HG03442 (cell line): ENCODE measurements at regions not wholly inside any gene's neighbourhood (a gene's known extent, or its start where the extent isn't known, plus 50 kb on each side); places are given as distances from the start of the nearest gene placed in this dataset.
"Not testable (repeated sequence)": the region's sequence is repeated elsewhere in the genome, so short reads cannot be mapped to it uniquely, and the experiment has no call there.

ENCODE experiments used
- ATAC-seq: cut with Tn5 transposase; IDR thresholded peaks from one replicate; pipeline ENCODE4 v1.9.1; 2021; ENCODE audit warnings: mild to moderate bottlenecking, moderate library complexity; ENCODE audit not compliant: unreplicated experiment

DNA sequence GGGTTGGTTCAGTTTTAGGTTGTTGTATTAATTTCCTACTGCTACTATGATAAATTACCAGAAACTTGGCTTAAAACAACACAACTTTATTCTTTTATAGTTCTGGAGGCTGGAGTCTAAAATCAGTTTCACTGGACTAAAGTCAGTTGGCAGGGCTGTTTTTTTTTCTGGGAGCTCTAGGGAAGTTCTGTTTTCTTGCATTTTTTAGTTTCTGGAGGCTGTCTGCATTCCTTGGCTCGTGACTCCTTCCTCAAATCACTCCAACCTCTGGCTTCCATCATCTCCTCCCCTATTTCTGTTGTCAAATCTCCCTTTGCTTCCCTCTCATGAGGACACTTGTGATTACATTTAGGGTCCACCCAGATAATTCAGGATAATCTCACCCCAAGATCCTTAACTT, 51.3 kb upstream of the SUB1 start:
- ATAC-seq = no peak

- ATAC-seq = peak; percentile 68
Observed at GRCh38 chr5:32531885-32532520, 53.4 kb upstream of the SUB1 start.

DNA sequence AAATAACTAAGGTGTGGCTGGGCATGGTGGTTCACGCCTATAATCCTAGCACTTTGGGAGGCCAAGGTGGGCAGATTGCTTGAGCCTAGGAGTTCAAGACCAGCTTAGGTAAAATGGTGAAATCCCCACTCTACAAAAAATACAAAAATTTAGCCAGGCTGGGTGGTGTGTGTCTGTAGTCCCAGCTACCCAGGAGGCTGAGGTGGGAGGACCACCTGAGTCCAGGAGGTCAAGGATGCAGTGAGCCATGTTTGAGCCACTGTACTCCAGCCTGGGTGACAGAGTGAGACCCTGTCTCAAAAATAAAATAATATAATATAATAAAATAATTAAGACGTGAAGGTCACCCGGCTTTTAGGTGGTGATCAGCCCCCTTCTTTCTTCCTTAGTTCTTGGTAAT, 58.0 kb upstream of the SUB1 start:
- ATAC-seq = not testable (repeated sequence)

DNA sequence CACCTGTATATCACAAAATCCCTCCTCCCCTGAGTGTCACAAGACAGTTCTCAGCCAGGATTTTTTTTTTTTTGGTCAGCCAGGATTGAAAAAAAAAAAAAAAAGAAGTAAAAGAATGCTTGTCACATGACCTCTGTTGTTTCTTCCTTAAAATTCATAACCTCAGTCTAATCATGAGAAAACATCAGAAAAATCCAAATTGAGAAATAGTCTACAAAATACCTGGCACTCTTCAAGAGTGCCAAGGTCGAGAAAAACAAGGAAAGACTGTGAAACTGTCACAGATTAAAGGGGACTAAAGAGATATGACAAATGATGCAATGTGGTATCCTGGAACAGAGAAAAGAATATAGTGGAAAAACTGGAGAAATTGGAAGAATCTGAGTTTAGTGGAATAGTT, 58.5 kb upstream of the SUB1 start:
- no peak for ATAC-seq

DNA sequence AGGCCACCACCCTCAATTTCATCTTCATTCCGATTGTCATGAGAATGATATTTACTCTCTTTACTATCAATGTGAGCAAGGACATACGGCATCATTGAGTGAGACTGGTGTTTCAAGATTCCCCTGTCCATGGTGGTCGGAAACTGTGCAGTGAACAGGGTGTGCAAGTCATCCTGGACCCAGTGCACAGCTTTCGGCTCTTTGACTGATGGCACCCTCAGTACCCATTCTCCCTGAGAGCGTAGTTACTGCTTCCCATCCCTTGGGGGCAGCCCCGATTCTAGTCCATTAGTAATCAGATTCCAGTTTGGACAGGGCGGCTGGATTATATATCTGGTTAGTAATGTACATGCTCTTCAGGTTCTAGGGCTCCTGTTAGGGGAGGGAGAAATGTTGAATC, 61.7 kb upstream of the SUB1 start:
- ATAC-seq = no peak

- ATAC-seq = no peak
Observed at GRCh38 chr5:32522429-32523143, 62.8 kb upstream of the SUB1 start.

DNA sequence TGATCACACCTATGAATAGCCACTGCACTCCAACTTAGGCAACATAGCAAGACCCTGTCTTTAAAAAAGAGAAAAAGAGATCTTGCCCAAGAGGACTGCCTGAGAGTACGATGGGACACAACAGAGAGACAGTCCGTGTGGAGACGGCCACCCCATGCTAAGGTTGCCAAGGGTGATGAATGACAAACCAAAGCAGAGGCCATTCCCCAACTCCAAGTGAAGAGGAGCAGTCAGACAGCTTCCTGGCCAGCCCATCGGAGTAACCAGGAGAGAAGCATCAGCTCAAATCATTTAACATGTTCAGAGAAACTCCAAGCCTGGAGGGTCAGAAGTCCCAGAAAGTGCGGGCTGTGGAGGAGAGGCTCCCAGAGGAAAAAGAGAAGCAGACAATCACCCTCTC, 63.9 kb upstream of the SUB1 start:
- ATAC-seq = no peak

- ATAC-seq = no peak
Observed at GRCh38 chr5:32520972-32521371, 64.4 kb upstream of the SUB1 start.

DNA sequence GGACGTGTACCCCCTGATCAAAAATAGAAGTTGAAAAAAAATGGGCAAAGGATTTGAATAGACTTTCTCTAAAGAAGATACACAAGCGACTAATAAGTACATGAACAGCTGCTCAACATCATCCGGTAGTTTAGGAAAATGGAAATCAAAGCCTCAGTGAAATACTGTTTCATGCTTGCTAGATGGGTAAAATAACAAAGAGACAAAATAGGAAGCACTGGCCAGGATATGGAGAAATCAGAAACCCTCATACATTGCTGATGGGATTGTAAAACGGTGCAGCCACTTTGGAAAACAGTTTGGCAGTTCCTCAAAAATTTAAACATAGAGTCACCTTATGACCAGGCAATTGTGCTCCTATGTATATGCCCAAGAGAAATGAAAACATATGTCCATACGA, 65.0 kb upstream of the SUB1 start:
- no peak for ATAC-seq

DNA sequence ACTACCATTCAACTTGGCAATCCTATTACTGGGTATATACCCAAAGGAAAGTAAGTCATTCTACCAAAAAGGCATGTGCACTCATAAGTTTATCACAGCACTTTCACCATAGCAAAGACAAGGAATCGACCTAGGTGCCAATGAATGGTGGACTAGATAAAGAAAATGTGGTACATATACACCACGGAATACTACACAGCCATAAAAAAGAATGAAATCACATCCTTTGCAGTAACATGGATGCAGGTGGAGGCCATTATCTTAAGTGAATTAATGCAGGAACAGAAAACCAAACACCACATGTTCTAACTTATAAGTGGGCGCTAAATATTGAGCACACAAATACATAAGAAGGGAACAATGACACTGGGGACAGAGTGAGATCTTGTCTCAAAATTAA, 65.8 kb upstream of the SUB1 start:
- no peak for ATAC-seq

DNA sequence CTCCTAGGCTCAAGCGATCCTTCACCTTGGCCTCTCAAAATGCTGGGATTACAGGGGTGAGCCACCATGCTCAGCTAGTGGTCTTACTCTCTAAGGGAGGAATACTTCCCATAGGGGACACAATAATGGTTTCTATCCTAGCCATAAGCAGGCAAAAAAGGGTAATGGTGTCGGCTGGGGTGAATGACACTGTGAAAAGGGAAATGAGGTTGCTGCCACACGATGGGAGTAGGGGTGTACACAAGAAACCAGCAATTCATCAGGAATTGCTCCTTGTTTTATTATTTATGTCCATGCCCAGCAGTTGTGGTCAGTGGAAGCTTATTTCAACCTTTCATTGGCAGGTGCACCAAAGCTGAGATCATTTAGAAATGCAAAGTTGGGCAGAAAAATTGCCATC, 70.3 kb upstream of the ZFR start:
- no peak for ATAC-seq

DNA sequence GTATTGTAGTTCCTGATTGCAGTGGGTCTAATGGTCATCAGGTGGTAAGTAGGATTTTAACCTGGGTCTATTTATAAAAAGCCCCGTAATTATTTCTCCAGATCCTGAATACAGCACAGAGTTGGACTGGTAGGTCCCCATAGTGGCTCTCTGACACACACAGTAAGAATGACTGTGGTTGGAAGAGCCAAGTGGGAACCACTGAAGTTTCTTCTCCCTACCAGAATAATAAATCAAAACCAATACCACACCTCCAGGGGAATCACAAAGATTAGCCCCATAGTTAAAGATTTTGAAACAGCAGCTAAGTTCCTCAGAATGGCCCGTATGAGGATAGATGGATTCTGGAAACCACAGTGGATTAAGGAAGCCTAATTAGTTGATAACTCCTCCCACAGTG, 68.4 kb upstream of the ZFR start:
- no peak for ATAC-seq

- ATAC-seq = no peak
Observed at GRCh38 chr5:32511776-32512374, 67.3 kb upstream of the ZFR start.

DNA sequence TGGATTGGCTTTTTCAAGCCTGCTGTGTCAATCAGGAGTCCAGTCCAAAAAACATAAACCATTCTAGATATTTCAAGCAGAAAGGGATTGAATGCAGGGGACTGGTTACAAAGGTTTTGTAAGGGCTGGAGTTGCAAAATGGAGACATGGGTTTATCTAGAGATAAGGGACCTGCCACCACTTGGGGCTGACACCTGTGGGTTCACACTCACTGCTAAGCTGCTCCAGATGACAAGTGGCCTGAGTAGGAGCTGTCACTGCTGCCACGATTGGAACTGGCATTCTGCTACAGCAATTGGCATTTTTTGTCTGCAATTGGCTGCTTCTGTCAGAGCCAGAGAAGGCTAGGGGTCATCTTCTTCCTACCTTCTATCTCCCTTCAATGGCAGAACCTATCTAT, 66.3 kb upstream of the ZFR start:
- no peak for ATAC-seq

DNA sequence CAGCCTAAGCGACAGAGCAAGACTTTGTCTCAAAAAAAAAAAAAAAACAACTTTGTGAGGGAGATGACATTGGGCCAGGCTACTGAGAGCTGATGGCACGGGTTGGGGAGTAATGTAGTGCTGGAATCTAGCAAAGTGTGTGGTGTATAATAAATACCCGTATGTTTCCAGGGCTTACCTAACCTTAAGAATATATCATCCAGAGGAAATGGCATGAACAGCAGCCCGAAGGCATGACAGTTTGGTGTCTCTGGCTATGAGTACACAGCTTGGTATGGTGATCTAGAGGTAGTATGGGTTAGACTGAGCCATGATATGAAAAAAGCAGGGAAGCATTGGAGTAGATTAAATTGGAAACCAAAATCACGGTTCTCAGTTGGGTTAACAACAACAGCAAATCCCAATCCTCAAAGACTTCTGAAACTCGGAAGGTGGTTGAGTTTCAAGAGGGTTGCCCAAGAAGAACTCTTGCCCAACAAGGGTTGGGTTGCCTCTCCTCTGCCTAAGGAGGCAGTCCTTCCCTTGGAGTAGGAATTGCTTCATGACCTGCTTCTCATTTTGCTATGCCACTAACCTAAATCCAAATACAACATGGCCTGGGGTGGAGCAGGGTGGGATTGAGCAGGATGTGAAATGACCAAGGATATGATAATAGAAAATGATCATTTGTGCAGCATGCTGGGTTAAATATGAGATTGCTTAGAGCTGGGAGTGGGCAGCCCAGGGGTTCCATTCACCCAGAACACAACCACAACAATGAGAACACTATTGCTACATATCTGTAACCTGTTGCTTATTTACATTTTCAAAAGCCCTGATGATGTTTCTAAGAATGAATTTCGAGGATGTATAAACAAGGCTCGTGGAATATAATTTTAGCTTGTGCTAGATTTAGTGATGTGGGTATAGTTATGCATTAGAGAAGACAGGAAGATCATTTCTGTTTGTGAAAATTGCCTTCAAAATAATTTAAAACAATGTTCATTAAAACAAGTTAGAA, 64.6 kb upstream of the ZFR start:
- no peak for ATAC-seq

GRCh38 chr5:32507738-32508434, 63.3 kb upstream of the ZFR start:
- ATAC-seq = no peak

DNA sequence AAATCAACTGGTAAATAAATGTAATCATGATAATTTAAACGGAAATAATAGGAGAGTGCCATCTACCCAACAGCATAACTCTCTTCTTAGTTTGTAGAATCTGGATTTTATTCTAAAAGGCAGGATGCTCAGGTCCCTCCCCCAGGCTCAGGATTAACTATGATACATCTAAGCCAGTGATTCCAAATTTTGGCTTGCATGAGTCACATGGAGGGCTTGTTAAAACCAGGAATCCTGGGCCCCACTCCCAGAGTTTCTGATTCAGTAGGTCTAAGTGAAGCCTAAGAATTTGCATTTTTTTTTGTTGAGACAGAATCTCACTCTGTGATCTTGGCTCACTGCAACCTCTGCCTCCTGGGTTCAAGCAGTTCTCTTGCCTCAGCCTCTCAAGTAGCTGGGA, 62.3 kb upstream of the ZFR start:
- ATAC-seq = no peak

- ATAC-seq = no peak
Observed at GRCh38 chr5:32506201-32506661, 61.7 kb upstream of the ZFR start.

DNA sequence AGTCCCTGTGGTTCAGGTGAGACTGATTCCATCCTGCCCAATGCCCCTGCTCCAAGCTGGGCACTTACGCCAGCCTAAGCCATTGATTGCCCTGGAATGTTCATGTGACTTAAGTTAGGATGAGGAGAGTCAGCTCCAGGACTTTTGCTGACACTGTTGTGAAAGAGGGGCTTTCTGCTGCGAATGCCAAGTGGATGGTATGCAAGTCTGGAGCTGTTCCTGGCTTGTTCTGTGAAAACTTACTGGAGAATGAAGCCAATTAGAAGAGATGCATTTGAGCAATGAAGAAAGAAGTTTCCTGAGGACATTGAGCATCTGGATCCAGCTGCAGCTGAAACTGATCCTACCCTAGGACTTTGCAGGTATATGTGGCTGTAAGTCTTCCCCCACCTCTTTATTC, 61.2 kb upstream of the ZFR start:
- no peak for ATAC-seq

- no peak for ATAC-seq
Observed at GRCh38 chr5:32504989-32505596, 60.6 kb upstream of the ZFR start.
